Neural progenitor cell (in vitro differentiated cells): ENCODE measurements at regions not wholly inside any gene's neighbourhood (a gene's known extent, or its start where the extent isn't known, plus 50 kb on each side); places are given as distances from the start of the nearest gene placed in this dataset.

Source experiments
- DNase-seq: peaks from one replicate; pipeline ENCODE4 v3.0.0-alpha.2; 2016; ENCODE audit warnings: low spot score
- H2AFZ ChIP-seq: fragments of 200-600 bp; sonication (generic); replicated peaks from 2 replicates; pipeline ENCODE4 v1.6.1; 2016; ENCODE audit warnings: antibody characterized with exemption
- H3F3A ChIP-seq: fragments of 200-600 bp; sonication (generic); 2 replicates; pipeline ENCODE4 v1.6.1; 2016; ENCODE audit warnings: antibody characterized with exemption, low read depth
- H3K27ac ChIP-seq: fragments of 200-600 bp; sonication (generic); 2 replicates; pipeline ENCODE4 v1.5.1; 2016; ENCODE audit warnings: mild to moderate bottlenecking
- H3K27me3 ChIP-seq: fragments of 200-600 bp; sonication (generic); 2 replicates; pipeline ENCODE4 v1.6.1; 2016; ENCODE audit warnings: mild to moderate bottlenecking, moderate library complexity
- H3K36me3 ChIP-seq: fragments of 200-600 bp; sonication (generic); 2 replicates; pipeline ENCODE4 v1.5.1; 2016
- H3K4me1 ChIP-seq: fragments of 200-600 bp; sonication (generic); 2 replicates; pipeline ENCODE4 v1.6.1; 2016; ENCODE audit warnings: mixed run types
- H3K4me2 ChIP-seq: fragments of 200-600 bp; sonication (generic); 2 replicates; pipeline ENCODE4 v1.6.1; 2016
- H3K4me3 ChIP-seq: fragments of 200-600 bp; sonication (generic); 2 replicates; pipeline ENCODE4 v1.5.1; 2016
- H3K79me2 ChIP-seq: fragments of 200-600 bp; sonication (generic); 2 replicates; pipeline ENCODE4 v1.6.1; 2016; ENCODE audit warnings: low read depth
- H3K9ac ChIP-seq: fragments of 200-600 bp; sonication (generic); 2 replicates; pipeline ENCODE4 v1.6.1; 2016
- H3K9me3 ChIP-seq: fragments of 200-600 bp; sonication (generic); 2 replicates; pipeline ENCODE4 v1.5.1; 2016; ENCODE audit warnings: low read depth
- H4K20me1 ChIP-seq: fragments of 200-600 bp; sonication (generic); 2 replicates; pipeline ENCODE4 v1.6.1; 2016; ENCODE audit warnings: low read depth
- H3K27ac Mint-ChIP-seq: 3 replicates; pipeline ENCODE4 v1.8.0; 2021; ENCODE audit warnings: mixed read lengths
- H3K27me3 Mint-ChIP-seq: 2 replicates; pipeline ENCODE4 v1.8.0; 2022; ENCODE audit warnings: low read depth, mild to moderate bottlenecking, inconsistent platforms, moderate library complexity, mixed read lengths; ENCODE audit not compliant: insufficient read depth
- H3K36me3 Mint-ChIP-seq: 3 replicates; pipeline ENCODE4 v1.8.0; 2021; ENCODE audit warnings: mixed read lengths
- H3K4me1 Mint-ChIP-seq: 3 replicates; pipeline ENCODE4 v1.8.0; 2021; ENCODE audit warnings: mixed read lengths
- H3K4me3 Mint-ChIP-seq: 3 replicates; pipeline ENCODE4 v1.8.0; 2021; ENCODE audit warnings: mild to moderate bottlenecking, moderate library complexity, mixed read lengths
- H3K9me3 Mint-ChIP-seq: 3 replicates; pipeline ENCODE4 v1.8.0; 2020; ENCODE audit warnings: mixed read lengths
- CTCF ChIP-seq: fragments of 200-600 bp; sonication (generic); IDR thresholded peaks from 2 replicates; pipeline ENCODE4 v1.5.1; 2017; ENCODE audit warnings: antibody characterized with exemption, mild to moderate bottlenecking
- EZH2 ChIP-seq: fragments of 200-600 bp; sonication (generic); IDR thresholded peaks from 2 replicates; pipeline ENCODE4 v1.6.1; 2017; ENCODE audit warnings: antibody characterized with exemption, mild to moderate bottlenecking, moderate library complexity
- EZH2phosphoT487 ChIP-seq: fragments of 200-600 bp; sonication (generic); IDR thresholded peaks from 2 replicates; pipeline ENCODE4 v1.6.1; 2017; ENCODE audit warnings: antibody characterized with exemption

- no peak overlapping the region for H3K9ac ChIP-seq
- no peaks in the 10 kb centered on the region for H3K9me3 ChIP-seq
- no peak for DNase-seq
- no peak overlapping the region for H3K4me2 ChIP-seq
- no peaks in the 10 kb centered on the region for H3K36me3 ChIP-seq
- Mint-ChIP-seq H3K27me3 (no peaks in the 10 kb centered on the region), H3K4me3 (no peak overlapping the region), H3K36me3 (no peaks in the 10 kb centered on the region), H3K27ac (no peak overlapping the region), H3K9me3 (no peaks in the 10 kb centered on the region), H3K4me1 (peaks cover 14% of the 10 kb centered on the region)
- no peak overlapping the region for H3K4me3 ChIP-seq
- no peaks in the 10 kb centered on the region for H3K79me2 ChIP-seq
- H3K27ac ChIP-seq, result no peak overlapping the region
- H3F3A ChIP-seq, result no peaks in the 10 kb centered on the region
- TF ChIP-seq EZH2phosphoT487 (no peak), EZH2 (no peak), CTCF (no peak)
- peaks cover 5% of the 10 kb centered on the region for H3K4me1 ChIP-seq
- H3K27me3 ChIP-seq, result no peaks in the 10 kb centered on the region
- no peaks in the 10 kb centered on the region for H4K20me1 ChIP-seq
- H2AFZ ChIP-seq, result no peak overlapping the region
Observed at GRCh38 chr21:16742741-16743140, 770.1 kb upstream of the CXADR start.

- Mint-ChIP-seq H3K9me3 (no peaks in the 10 kb centered on the region), H3K36me3 (no peaks in the 10 kb centered on the region), H3K4me3 (no peak overlapping the region), H3K4me1 (peaks cover 14% of the 10 kb centered on the region), H3K27me3 (no peaks in the 10 kb centered on the region), H3K27ac (no peak overlapping the region)
- H3K4me2 ChIP-seq, result no peak overlapping the region
- H3K27me3 ChIP-seq, result no peaks in the 10 kb centered on the region
- H3K79me2 ChIP-seq, result no peaks in the 10 kb centered on the region
- H3K36me3 ChIP-seq, result no peaks in the 10 kb centered on the region
- no peaks in the 10 kb centered on the region for H4K20me1 ChIP-seq
- DNase-seq, result no peak
- TF ChIP-seq EZH2phosphoT487 (no peak), CTCF (no peak), EZH2 (no peak)
- H2AFZ ChIP-seq, result no peak overlapping the region
- no peak overlapping the region for H3K9ac ChIP-seq
- no peak overlapping the region for H3K27ac ChIP-seq
- no peaks in the 10 kb centered on the region for H3K9me3 ChIP-seq
- H3K4me1 ChIP-seq, result peaks cover 5% of the 10 kb centered on the region
- H3K4me3 ChIP-seq, result no peak overlapping the region
- no peaks in the 10 kb centered on the region for H3F3A ChIP-seq
Observed at GRCh38 chr21:16743317-16743716, 769.5 kb upstream of the CXADR start.

GRCh38 chr21:16750926-16751325 lies 761.9 kb upstream of the CXADR start:
- no peaks in the 10 kb centered on the region for H3F3A ChIP-seq
- Mint-ChIP-seq H3K4me1 (no peaks in the 10 kb centered on the region), H3K27ac (no peak overlapping the region), H3K27me3 (no peaks in the 10 kb centered on the region), H3K9me3 (no peaks in the 10 kb centered on the region), H3K36me3 (no peaks in the 10 kb centered on the region), H3K4me3 (no peak overlapping the region)
- H3K4me1 ChIP-seq, result no peaks in the 10 kb centered on the region
- H3K4me2 ChIP-seq, result no peak overlapping the region
- no peaks in the 10 kb centered on the region for H3K79me2 ChIP-seq
- no peak for TF ChIP-seq EZH2
- no peak for TF ChIP-seq CTCF
- no peak for TF ChIP-seq EZH2phosphoT487
- H2AFZ ChIP-seq, result no peak overlapping the region
- no peaks in the 10 kb centered on the region for H4K20me1 ChIP-seq
- no peak for DNase-seq
- H3K27ac ChIP-seq, result no peak overlapping the region
- no peak overlapping the region for H3K9ac ChIP-seq
- no peaks in the 10 kb centered on the region for H3K36me3 ChIP-seq
- no peaks in the 10 kb centered on the region for H3K27me3 ChIP-seq
- no peak overlapping the region for H3K4me3 ChIP-seq
- no peaks in the 10 kb centered on the region for H3K9me3 ChIP-seq
